Endothelial cell of umbilical vein (primary cell): ENCODE measurements at regions not wholly inside any gene's neighbourhood (a gene's known extent, or its start where the extent isn't known, plus 50 kb on each side); places are given as distances from the start of the nearest gene placed in this dataset.

Experiments used
- BruUV-seq: library from RNA; stranded (reverse); fragments of 400-500 nt; replicated peaks from 2 replicates; lab custom pipeline; 2021; lab: Mats Ljungman, UMichigan
- CTCF ChIA-PET: fragments of 300-600, 350-600 bp; sonication (Branson Sonifier 250); formaldehyde crosslinking; loops from one replicate; lab custom pipeline; 2021; ENCODE audit warnings: antibody characterized with exemption, inconsistent platforms; lab: Charles Lee
- POLR2A ChIA-PET: fragments of 300-600, 350-600 bp; sonication (Branson Sonifier 250); formaldehyde crosslinking; loops from one replicate; lab custom pipeline; 2021; ENCODE audit warnings: antibody characterized with exemption, inconsistent platforms; lab: Charles Lee
- DNase-seq: peaks from one replicate; pipeline ENCODE4 v3.0.0-alpha.2; 2011; ENCODE audit warnings: low read depth, low spot score
- FAIRE-seq: peaks from 2 replicates; lab custom pipeline; 2011; peaks lifted over from hg19 to GRCh38; lab: Jason Lieb, UNC
- H2AFZ ChIP-seq: 2 replicates; pipeline ENCODE4 v1.6.0; 2012; ENCODE audit warnings: low read depth, low read length, control low read depth, inconsistent platforms
- H3K27ac ChIP-seq: 2 replicates; pipeline ENCODE4 v1.5.1; 2011; ENCODE audit warnings: low read depth, mild to moderate bottlenecking, control low read depth, low read length, moderate library complexity; ENCODE audit not compliant: insufficient read depth
- H3K27me3 ChIP-seq, 2 experiments: 2 replicates each; pipeline versions ENCODE4 v1.6.0 to v1.6.1; 2011; ENCODE audit warnings: low read length in 2 of 2, mixed read lengths in 1 of 2; ENCODE audit not compliant: control insufficient read depth in 2 of 2, insufficient read depth in 2 of 2
- H3K36me3 ChIP-seq, 2 experiments: 2 replicates in 1 of 2; 3 replicates in 1 of 2; pipeline ENCODE4 v1.5.1; 2011; ENCODE audit warnings: low read length in 2 of 2, mild to moderate bottlenecking in 1 of 2, moderate library complexity in 1 of 2; ENCODE audit not compliant: control insufficient read depth in 2 of 2, insufficient read depth in 2 of 2; ENCODE audit errors: extremely low read depth in 1 of 2
- H3K4me1 ChIP-seq: 3 replicates; pipeline ENCODE4 v1.5.1; 2011; ENCODE audit warnings: mild to moderate bottlenecking, low read length; ENCODE audit not compliant: control insufficient read depth, insufficient read depth; ENCODE audit errors: extremely low read depth
- H3K4me2 ChIP-seq: 2 replicates; pipeline ENCODE4 v1.6.1; 2011; ENCODE audit warnings: low read length, control low read depth, mixed read lengths; ENCODE audit not compliant: insufficient read depth
- H3K4me3 ChIP-seq, 3 experiments: fragments of 200-600 bp in 1 of 3; sonication (generic), shearing (Covaris generic) in 1 of 3; replicated peaks in 1 of 3; 2 replicates each; pipeline ENCODE4 v1.5.1; 2011 to 2016; ENCODE audit warnings: control low read depth in 3 of 3, low read length in 3 of 3, mild to moderate bottlenecking in 2 of 3, inconsistent platforms in 1 of 3, low read depth in 1 of 3, moderate library complexity in 1 of 3; ENCODE audit not compliant: insufficient read depth in 1 of 3
- H3K79me2 ChIP-seq: 2 replicates; pipeline ENCODE4 v1.6.0; 2012; ENCODE audit warnings: low read length, inconsistent platforms; ENCODE audit not compliant: control insufficient read depth, insufficient read depth
- H3K9ac ChIP-seq: replicated peaks from 2 replicates; pipeline ENCODE3; 2011; ENCODE audit warnings: low read length, control low read depth; ENCODE audit not compliant: insufficient read depth; ENCODE audit errors: extremely low read depth
- H3K9me1 ChIP-seq: replicated peaks from 3 replicates; pipeline ENCODE4 v1.6.0; 2011; ENCODE audit warnings: mild to moderate bottlenecking, low read length; ENCODE audit not compliant: control insufficient read depth, insufficient read depth; ENCODE audit errors: extremely low read depth
- H3K9me3 ChIP-seq: replicated peaks from 2 replicates; pipeline ENCODE4 v1.5.1; 2012; ENCODE audit warnings: low read length, inconsistent platforms; ENCODE audit not compliant: control insufficient read depth, insufficient read depth
- H4K20me1 ChIP-seq: replicated peaks from 2 replicates; pipeline ENCODE3; 2011; ENCODE audit warnings: mild to moderate bottlenecking, low read length; ENCODE audit not compliant: control insufficient read depth, insufficient read depth; ENCODE audit errors: extremely low read depth
- CTCF ChIP-seq, 2 donors: IDR thresholded peaks; 1 replicate in 1 of 2; 2 replicates in 1 of 2; pipeline ENCODE4 v1.5.1; 2011; ENCODE audit warnings: low read length in 2 of 2, mild to moderate bottlenecking in 2 of 2, moderate library complexity in 2 of 2, control low read depth in 1 of 2, inconsistent platforms in 1 of 2, low read depth in 1 of 2; ENCODE audit not compliant: insufficient read depth in 1 of 2; ENCODE audit errors: extremely low read depth in 1 of 2
- EZH2 ChIP-seq: IDR thresholded peaks from 2 replicates; pipeline ENCODE4 v1.6.1; 2012; ENCODE audit warnings: borderline replicate concordance, low read depth, mild to moderate bottlenecking, moderate library complexity, low read length, inconsistent platforms; ENCODE audit not compliant: severe bottlenecking
- FOS ChIP-seq: IDR thresholded peaks from 2 replicates; pipeline ENCODE4 v1.6.1; 2011; ENCODE audit warnings: mild to moderate bottlenecking, low read length, moderate library complexity, borderline replicate concordance; ENCODE audit not compliant: insufficient read depth
- GATA2 ChIP-seq: IDR thresholded peaks from 2 replicates; pipeline ENCODE4 v1.7.0; 2011; ENCODE audit warnings: low read depth, mild to moderate bottlenecking, moderate library complexity, mixed read lengths, low read length; ENCODE audit not compliant: insufficient read length, insufficient read depth
- JUN ChIP-seq: IDR thresholded peaks from 2 replicates; pipeline ENCODE4 v1.6.1; 2011; ENCODE audit warnings: borderline replicate concordance, low read depth; ENCODE audit not compliant: insufficient read length, insufficient read depth
- MAX ChIP-seq: IDR thresholded peaks from 2 replicates; pipeline ENCODE4 v1.6.1; 2011; ENCODE audit not compliant: insufficient read depth, insufficient read length
- MYC ChIP-seq: IDR thresholded peaks from one replicate; pipeline ENCODE4 v1.6.1; 2011; ENCODE audit warnings: mild to moderate bottlenecking, low read depth, low read length
- POLR2A ChIP-seq: IDR thresholded peaks from 2 replicates; pipeline ENCODE4 v1.6.1; 2012; ENCODE audit warnings: low read depth, mild to moderate bottlenecking, control low read depth, low read length
- POLR2AphosphoS5 ChIP-seq: IDR thresholded peaks from 2 replicates; pipeline ENCODE4 v1.6.1; 2012; ENCODE audit warnings: low read depth, mild to moderate bottlenecking, control low read depth, low read length, moderate library complexity; ENCODE audit not compliant: insufficient read depth
- dilution Hi-C: fragments of 300-500 bp; cut with MboI; formaldehyde crosslinking; loops from one replicate; pipeline ENCODE4 v1.15.0; 2019; ENCODE audit warnings: low sequenced_read_pairs; ENCODE audit not compliant: extremely low pct_ligation_motif_present
- intact Hi-C: fragments of 100-400 bp; cut with micrococcal nuclease; formaldehyde crosslinking; loops from one replicate; pipeline ENCODE4 v1.10.0; 2022

- Histone ChIP-seq H4K20me1 (no peaks in the 10 kb centered on the region), H3K9me1 (no peaks in the 10 kb centered on the region), H3K27ac (no peak overlapping the region), H2AFZ (no peak overlapping the region), H3K4me2 (no peak overlapping the region), H3K4me3 (no peak overlapping the region), H3K9me3 (peaks cover 15% of the 10 kb centered on the region), H3K9ac (no peak overlapping the region), H3K27me3 (no peaks in the 10 kb centered on the region), H3K36me3 (no peaks in the 10 kb centered on the region), H3K79me2 (no peaks in the 10 kb centered on the region), H3K4me1 (no peaks in the 10 kb centered on the region)
- no peak for FAIRE-seq
- ChIA-PET POLR2A (no interaction called here), CTCF (interaction anchor here (1.1 kb wide), 1 partner anchor 18 kb away, joined by 3 read pairs; no protein-coding TSS in a partner anchor)
- intact Hi-C loops (no loop called here), dilution Hi-C loops (no loop called here)
- no TSS peak for BruUV-seq
- TF ChIP-seq POLR2AphosphoS5 (no peak), GATA2 (no peak), EZH2 (no peak), MAX (no peak), MYC (no peak), JUN (no peak), POLR2A (no peak), CTCF (IDR thresholded peaks at IDR 0.05; ENCODE audit: extremely low read depth in 1 of 2, insufficient read depth in 1 of 2, low read depth in 1 of 2, low read length in 2 of 2) (no peak), FOS (no peak)
- DNase-seq: no peak
These were observed 1013.1 kb downstream of the NTRK3 start for GRCh38 chr15:87243474-87243873.
